GM21786 (cell line): ENCODE measurements at regions not wholly inside any gene's neighbourhood (a gene's known extent, or its start where the extent isn't known, plus 50 kb on each side); places are given as distances from the start of the nearest gene placed in this dataset.
"Not testable (repeated sequence)": the region's sequence is repeated elsewhere in the genome, so short reads cannot be mapped to it uniquely, and the experiment has no call there.

Source experiments
- ATAC-seq: cut with Tn5 transposase; IDR thresholded peaks from one replicate; pipeline ENCODE4 v1.9.1; 2021; ENCODE audit not compliant: unreplicated experiment

- ATAC-seq: no peak
Measured at GRCh38 chr6:115814907-115815306, 245.8 kb downstream of the FRK start.

GRCh38 chr6:115811541-115811940 is 249.2 kb downstream of the FRK start:
- ATAC-seq: no peak

GRCh38 chr6:115798229-115798628 is 262.5 kb downstream of the FRK start:
- no peak for ATAC-seq

- ATAC-seq: no peak
Measured at GRCh38 chr6:115796829-115797228, 263.9 kb downstream of the FRK start.

- no peak for ATAC-seq
Measured at GRCh38 chr6:115796061-115796460, 264.6 kb downstream of the FRK start.

GRCh38 chr6:115783402-115784061 is 277.2 kb downstream of the FRK start:
- no peak for ATAC-seq

- no peak for ATAC-seq
Measured at GRCh38 chr6:115782612-115783011, 278.1 kb downstream of the FRK start.

GRCh38 chr6:115773741-115774140 is 286.9 kb downstream of the FRK start:
- no peak for ATAC-seq

GRCh38 chr6:115770851-115771250 is 289.8 kb downstream of the FRK start:
- no peak for ATAC-seq

- no peak for ATAC-seq
Measured at GRCh38 chr6:115768500-115768899, 292.2 kb downstream of the FRK start.

GRCh38 chr6:115767931-115768330 is 292.8 kb downstream of the FRK start:
- ATAC-seq: no peak

- no peak for ATAC-seq
Measured at GRCh38 chr6:115766745-115767462, 293.8 kb downstream of the FRK start.

GRCh38 chr6:115765966-115766365 is 294.7 kb downstream of the FRK start:
- ATAC-seq: no peak

GRCh38 chr6:115759051-115759450 is 301.6 kb downstream of the FRK start:
- no peak for ATAC-seq

GRCh38 chr6:115753446-115753845 is 307.2 kb downstream of the FRK start:
- ATAC-seq: no peak

GRCh38 chr6:115750946-115751345 is 309.7 kb downstream of the FRK start:
- no peak for ATAC-seq

- no peak for ATAC-seq
Measured at GRCh38 chr6:115750292-115750691, 310.4 kb downstream of the FRK start.

GRCh38 chr6:115747719-115748118 is 313.0 kb downstream of the FRK start:
- no peak for ATAC-seq

GRCh38 chr6:115746583-115746982 is 314.1 kb downstream of the FRK start:
- not testable (repeated sequence) for ATAC-seq

GRCh38 chr6:115740907-115741306 is 319.8 kb downstream of the FRK start:
- ATAC-seq: no peak

- no peak for ATAC-seq
Measured at GRCh38 chr6:115735610-115736009, 325.1 kb downstream of the FRK start.

GRCh38 chr6:115733426-115733825 is 327.3 kb downstream of the FRK start:
- ATAC-seq: no peak

- no peak for ATAC-seq
Measured at GRCh38 chr6:115729036-115729435, 331.7 kb downstream of the FRK start.
